ENCODE measurements at regions not wholly inside any gene's neighbourhood (a gene's known extent, or its start where the extent isn't known, plus 50 kb on each side); places are given as distances from the start of the nearest gene placed in this dataset.

- no peak for DNase-seq (ENCODE audit: low read depth)
- ChIA-PET POLR2A (no interaction called here), CTCF (interaction anchor here (0.8 to 1.0 kb wide), 2 partner anchors 10 to 11 kb away, joined by 3 read pairs; no protein-coding TSS in a partner anchor)
- H3K36me3 ChIP-seq (ENCODE audit: control insufficient read depth, insufficient read depth, low read length): no peaks in the 10 kb centered on the region
- no peaks in the 10 kb centered on the region for H3K27me3 ChIP-seq (ENCODE audit: control insufficient read depth, insufficient read depth, low read length)
- H3K4me3 ChIP-seq (ENCODE audit: low read depth, low read length): no peak overlapping the region
- TF ChIP-seq, protein P1, sequence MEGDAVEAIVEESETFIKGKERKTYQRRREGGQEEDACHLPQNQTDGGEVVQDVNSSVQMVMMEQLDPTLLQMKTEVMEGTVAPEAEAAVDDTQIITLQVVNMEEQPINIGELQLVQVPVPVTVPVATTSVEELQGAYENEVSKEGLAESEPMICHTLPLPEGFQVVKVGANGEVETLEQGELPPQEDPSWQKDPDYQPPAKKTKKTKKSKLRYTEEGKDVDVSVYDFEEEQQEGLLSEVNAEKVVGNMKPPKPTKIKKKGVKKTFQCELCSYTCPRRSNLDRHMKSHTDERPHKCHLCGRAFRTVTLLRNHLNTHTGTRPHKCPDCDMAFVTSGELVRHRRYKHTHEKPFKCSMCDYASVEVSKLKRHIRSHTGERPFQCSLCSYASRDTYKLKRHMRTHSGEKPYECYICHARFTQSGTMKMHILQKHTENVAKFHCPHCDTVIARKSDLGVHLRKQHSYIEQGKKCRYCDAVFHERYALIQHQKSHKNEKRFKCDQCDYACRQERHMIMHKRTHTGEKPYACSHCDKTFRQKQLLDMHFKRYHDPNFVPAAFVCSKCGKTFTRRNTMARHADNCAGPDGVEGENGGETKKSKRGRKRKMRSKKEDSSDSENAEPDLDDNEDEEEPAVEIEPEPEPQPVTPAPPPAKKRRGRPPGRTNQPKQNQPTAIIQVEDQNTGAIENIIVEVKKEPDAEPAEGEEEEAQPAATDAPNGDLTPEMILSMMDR (IDR thresholded peaks at IDR 0.05; ENCODE audit: insufficient read depth, low read depth, low read length): no peak
Observed at GRCh38 chr5:68387074-68387796, 171.7 kb downstream of the PIK3R1 start.

DNA sequence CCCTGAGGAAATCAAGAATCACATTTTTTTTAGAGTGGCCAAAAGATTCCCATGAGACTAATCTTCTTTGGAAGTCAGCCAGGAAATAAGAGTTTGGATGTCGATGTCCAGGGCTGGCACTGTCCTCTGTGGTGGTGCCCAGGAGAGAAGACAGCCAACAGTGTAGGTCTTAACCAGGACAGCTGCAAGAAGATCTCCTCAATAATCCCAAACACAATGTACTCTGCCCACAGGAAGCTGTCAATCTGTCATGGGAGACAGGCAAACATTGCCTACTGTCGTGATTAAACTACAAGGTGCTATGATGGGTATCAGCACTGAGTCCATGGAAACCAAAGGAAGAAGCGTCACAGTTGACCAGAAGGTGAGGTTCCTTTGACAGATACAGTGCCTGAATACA lies 174.1 kb downstream of the PIK3R1 start:
- no peaks in the 10 kb centered on the region for H3K27me3 ChIP-seq (ENCODE audit: control insufficient read depth, insufficient read depth, low read length)
- ChIA-PET CTCF (no interaction called here), POLR2A (no interaction called here)
- no peaks in the 10 kb centered on the region for H3K36me3 ChIP-seq (ENCODE audit: control insufficient read depth, insufficient read depth, low read length)
- no peak overlapping the region for H3K4me3 ChIP-seq (ENCODE audit: low read depth, low read length)
- TF ChIP-seq, protein P1 (IDR thresholded peaks at IDR 0.05; ENCODE audit: insufficient read depth, low read depth, low read length): no peak
- no peak for DNase-seq (ENCODE audit: low read depth)

DNA sequence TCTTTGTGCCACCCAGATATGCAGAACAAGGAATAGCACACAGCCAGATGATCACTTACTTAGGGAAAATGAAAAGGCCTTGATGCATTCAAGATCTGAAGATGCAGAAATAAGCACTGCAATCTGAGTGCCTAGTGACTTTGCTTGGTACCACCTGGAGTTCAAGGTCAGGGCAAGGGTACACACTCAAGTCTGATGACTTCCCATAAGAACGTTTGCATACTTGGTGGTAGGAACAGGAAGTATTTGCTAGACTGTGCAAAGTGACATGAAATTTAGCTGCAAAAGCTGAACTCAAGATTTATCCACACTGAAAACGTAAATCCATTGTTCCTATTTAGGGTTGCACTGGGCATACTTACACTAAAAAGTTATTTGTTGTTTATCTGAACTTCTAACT lies 177.1 kb downstream of the PIK3R1 start:
- Histone ChIP-seq H3K36me3 (ENCODE audit: control insufficient read depth, insufficient read depth, low read length) (no peaks in the 10 kb centered on the region), H3K4me3 (ENCODE audit: low read depth, low read length) (no peak overlapping the region), H3K27me3 (ENCODE audit: control insufficient read depth, insufficient read depth, low read length) (no peaks in the 10 kb centered on the region)
- TF ChIP-seq, protein P1 (IDR thresholded peaks at IDR 0.05; ENCODE audit: insufficient read depth, low read depth, low read length): no peak
- CTCF ChIA-PET: no interaction called here
- POLR2A ChIA-PET: no interaction called here
- no peak for DNase-seq (ENCODE audit: low read depth)

DNA sequence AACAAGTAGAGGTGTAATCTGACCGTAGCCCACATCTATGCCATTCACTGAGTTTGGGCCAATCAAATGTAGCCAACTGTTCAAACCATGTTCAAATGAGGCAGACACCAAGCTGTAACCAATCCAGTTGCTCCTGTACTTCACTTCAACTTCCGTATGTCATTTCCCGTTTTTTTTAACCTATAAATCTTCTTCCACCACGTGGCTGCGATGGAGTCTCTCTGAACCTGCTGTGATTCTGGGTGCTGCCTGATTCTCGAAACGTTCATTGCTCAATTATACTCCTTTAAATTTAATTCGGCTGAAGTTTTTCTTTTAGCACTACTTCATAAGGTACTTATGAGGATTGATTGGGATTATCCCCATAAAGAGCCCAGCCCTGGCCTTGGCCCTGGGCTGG lies 179.7 kb downstream of the PIK3R1 start:
- no peaks in the 10 kb centered on the region for H3K36me3 ChIP-seq (ENCODE audit: control insufficient read depth, insufficient read depth, low read length)
- DNase-seq (ENCODE audit: low read depth): no peak
- no peaks in the 10 kb centered on the region for H3K27me3 ChIP-seq (ENCODE audit: control insufficient read depth, insufficient read depth, low read length)
- CTCF ChIA-PET: interaction anchor here (1.0 kb wide), 1 partner anchor 9 kb away, joined by 3 read pairs; no protein-coding TSS in a partner anchor
- POLR2A ChIA-PET: interaction anchor here (0.9 kb wide), 1 partner anchor 23 kb away, joined by 3 read pairs; no protein-coding TSS in a partner anchor
- TF ChIP-seq, protein P1 (IDR thresholded peaks at IDR 0.05; ENCODE audit: insufficient read depth, low read depth, low read length): no peak
- no peak overlapping the region for H3K4me3 ChIP-seq (ENCODE audit: low read depth, low read length)

- CTCF ChIA-PET: interaction anchor here (1.0 kb wide), 1 partner anchor 8 kb away, joined by 3 read pairs; no protein-coding TSS in a partner anchor
- H3K36me3 ChIP-seq (ENCODE audit: control insufficient read depth, insufficient read depth, low read length): no peaks in the 10 kb centered on the region
- no peaks in the 10 kb centered on the region for H3K27me3 ChIP-seq (ENCODE audit: control insufficient read depth, insufficient read depth, low read length)
- no peak overlapping the region for H3K4me3 ChIP-seq (ENCODE audit: low read depth, low read length)
- POLR2A ChIA-PET: interaction anchor here (0.9 kb wide), 1 partner anchor 22 kb away, joined by 3 read pairs; no protein-coding TSS in a partner anchor
- TF ChIP-seq, protein P1 (IDR thresholded peaks at IDR 0.05; ENCODE audit: insufficient read depth, low read depth, low read length): no peak
- no peak for DNase-seq (ENCODE audit: low read depth)
Observed at GRCh38 chr5:68395926-68396511, 180.5 kb downstream of the PIK3R1 start.

Data from BJ (cell line).